Endothelial cell (in vitro differentiated cells): ENCODE measurements at regions not wholly inside any gene's neighbourhood (a gene's known extent, or its start where the extent isn't known, plus 50 kb on each side); places are given as distances from the start of the nearest gene placed in this dataset.

ENCODE experiments used
- DNase-seq: peaks from one replicate; pipeline ENCODE4 v3.0.0; 2021; ENCODE audit warnings: low spot score
- H3K27ac Mint-ChIP-seq: one replicate; pipeline ENCODE4 v1.8.0; 2021; ENCODE audit warnings: mixed read lengths, inconsistent platforms; ENCODE audit not compliant: unreplicated experiment
- H3K27me3 Mint-ChIP-seq: one replicate; pipeline ENCODE4 v1.8.0; 2021; ENCODE audit warnings: mild to moderate bottlenecking, moderate library complexity, mixed read lengths, inconsistent platforms; ENCODE audit not compliant: unreplicated experiment
- H3K36me3 Mint-ChIP-seq: one replicate; pipeline ENCODE4 v1.8.0; 2021; ENCODE audit warnings: mild to moderate bottlenecking, low read depth, mixed read lengths, inconsistent platforms; ENCODE audit not compliant: unreplicated experiment
- H3K4me1 Mint-ChIP-seq: one replicate; pipeline ENCODE4 v1.8.0; 2021; ENCODE audit warnings: mild to moderate bottlenecking, mixed read lengths, inconsistent platforms; ENCODE audit not compliant: unreplicated experiment
- H3K4me3 Mint-ChIP-seq: one replicate; pipeline ENCODE4 v1.8.0; 2021; ENCODE audit warnings: mild to moderate bottlenecking, mixed read lengths, inconsistent platforms; ENCODE audit not compliant: unreplicated experiment
- H3K9me3 Mint-ChIP-seq: one replicate; pipeline ENCODE4 v1.8.0; 2021; ENCODE audit warnings: mixed read lengths, inconsistent platforms; ENCODE audit not compliant: unreplicated experiment
- CTCF ChIP-seq: fragments of 200-600 bp; sonication (generic); IDR thresholded peaks from one replicate; pipeline ENCODE4 v1.5.0; 2021; ENCODE audit warnings: antibody characterized with exemption; ENCODE audit not compliant: unreplicated experiment

GRCh38 chr6:44049163-44049988, 77.9 kb downstream of the MRPL14 start:
- Mint-ChIP-seq H3K4me1 (peaks cover 23% of the 10 kb centered on the region), H3K36me3 (no peaks in the 10 kb centered on the region), H3K27ac (no peak overlapping the region), H3K4me3 (no peak overlapping the region), H3K27me3 (peaks cover 8% of the 10 kb centered on the region), H3K9me3 (no peaks in the 10 kb centered on the region)
- no peak for DNase-seq
- TF ChIP-seq CTCF: no peak

- Mint-ChIP-seq H3K4me1 (peaks cover 12% of the 10 kb centered on the region), H3K9me3 (no peaks in the 10 kb centered on the region), H3K36me3 (no peaks in the 10 kb centered on the region), H3K27me3 (peaks cover 2% of the 10 kb centered on the region), H3K27ac (no peak overlapping the region), H3K4me3 (no peak overlapping the region)
- no peak for TF ChIP-seq CTCF
- DNase-seq: no peak
Observed at GRCh38 chr6:44048277-44048676, 79.0 kb downstream of the MRPL14 start.

GRCh38 chr6:44047801-44048200, 79.5 kb downstream of the MRPL14 start:
- Mint-ChIP-seq H3K4me1 (peaks cover 9% of the 10 kb centered on the region), H3K4me3 (no peak overlapping the region), H3K27me3 (peaks cover 2% of the 10 kb centered on the region), H3K36me3 (no peaks in the 10 kb centered on the region), H3K27ac (no peak overlapping the region), H3K9me3 (no peaks in the 10 kb centered on the region)
- no peak for TF ChIP-seq CTCF
- DNase-seq: no peak

- peaks cover 4% of the 10 kb centered on the region for H3K27me3 Mint-ChIP-seq
- H3K36me3 Mint-ChIP-seq: no peaks in the 10 kb centered on the region
- H3K9me3 Mint-ChIP-seq: no peaks in the 10 kb centered on the region
- TF ChIP-seq CTCF: no peak
- no peak overlapping the region for H3K4me3 Mint-ChIP-seq
- H3K4me1 Mint-ChIP-seq: peaks cover 4% of the 10 kb centered on the region
- H3K27ac Mint-ChIP-seq: no peak overlapping the region
- DNase-seq: no peak
Observed at GRCh38 chr6:44047179-44047546, 80.1 kb downstream of the MRPL14 start.

- H3K27ac Mint-ChIP-seq: no peak overlapping the region
- H3K27me3 Mint-ChIP-seq: peaks cover 9% of the 10 kb centered on the region
- H3K4me3 Mint-ChIP-seq: no peak overlapping the region
- H3K36me3 Mint-ChIP-seq: no peaks in the 10 kb centered on the region
- DNase-seq: no peak
- H3K9me3 Mint-ChIP-seq: no peaks in the 10 kb centered on the region
- no peak for TF ChIP-seq CTCF
- H3K4me1 Mint-ChIP-seq: peaks cover 5% of the 10 kb centered on the region
Observed at GRCh38 chr6:44046516-44047178, 80.6 kb downstream of the MRPL14 start.
